NCI-H2107 (cell line): ENCODE measurements at regions not wholly inside any gene's neighbourhood (a gene's known extent, or its start where the extent isn't known, plus 50 kb on each side); places are given as distances from the start of the nearest gene placed in this dataset.

ENCODE experiments used
- DNase-seq: peaks from one replicate; lab custom pipeline; 2025; lab: John Stamatoyannopoulos, UW

GRCh38 chr18:51943281-51943680, 396.7 kb upstream of the DCC start:
- no peak for DNase-seq

GRCh38 chr18:51946946-51947345, 393.1 kb upstream of the DCC start:
- DNase-seq = no peak

- DNase-seq = no peak
These were observed 387.2 kb upstream of the DCC start for GRCh38 chr18:51952844-51953243.

GRCh38 chr18:51953521-51953920, 386.5 kb upstream of the DCC start:
- no peak for DNase-seq

- no peak for DNase-seq
These were observed 384.9 kb upstream of the DCC start for GRCh38 chr18:51955136-51955535.

- DNase-seq = no peak
These were observed 383.0 kb upstream of the DCC start for GRCh38 chr18:51957001-51957400.

- DNase-seq = no peak
These were observed 359.9 kb upstream of the DCC start for GRCh38 chr18:51980101-51980500.

GRCh38 chr18:51988277-51988676, 351.7 kb upstream of the DCC start:
- DNase-seq = no peak

GRCh38 chr18:51997129-51997528, 342.9 kb upstream of the DCC start:
- DNase-seq = no peak

- DNase-seq = no peak
These were observed 341.9 kb upstream of the DCC start for GRCh38 chr18:51998066-51998465.

GRCh38 chr18:51998711-51999110, 341.3 kb upstream of the DCC start:
- DNase-seq = no peak

- DNase-seq = no peak
These were observed 340.6 kb upstream of the DCC start for GRCh38 chr18:51999351-51999750.

GRCh38 chr18:52000435-52000834, 339.6 kb upstream of the DCC start:
- no peak for DNase-seq

GRCh38 chr18:52001106-52001505, 338.9 kb upstream of the DCC start:
- no peak for DNase-seq

- no peak for DNase-seq
These were observed 337.4 kb upstream of the DCC start for GRCh38 chr18:52002600-52002999.

GRCh38 chr18:52007105-52007504, 332.9 kb upstream of the DCC start:
- DNase-seq = no peak

- DNase-seq = no peak
These were observed 331.7 kb upstream of the DCC start for GRCh38 chr18:52008330-52008729.

- DNase-seq = no peak
These were observed 331.3 kb upstream of the DCC start for GRCh38 chr18:52008736-52009135.

GRCh38 chr18:52009958-52010357, 330.0 kb upstream of the DCC start:
- DNase-seq = no peak

- no peak for DNase-seq
These were observed 293.9 kb upstream of the DCC start for GRCh38 chr18:52045946-52046675.

- DNase-seq = no peak
These were observed 293.2 kb upstream of the DCC start for GRCh38 chr18:52046842-52047241.

- DNase-seq = no peak
These were observed 285.7 kb upstream of the DCC start for GRCh38 chr18:52054324-52054723.

- DNase-seq = no peak
These were observed 279.2 kb upstream of the DCC start for GRCh38 chr18:52060607-52061304.

- no peak for DNase-seq
These were observed 276.1 kb upstream of the DCC start for GRCh38 chr18:52063923-52064322.
